NCI-H82 treated with DMSO at 0.1 percent for 48 hours (cell line): ENCODE measurements at regions not wholly inside any gene's neighbourhood (a gene's known extent, or its start where the extent isn't known, plus 50 kb on each side); places are given as distances from the start of the nearest gene placed in this dataset.
A peak's percentile ranks its signal among the peaks of the same experiment; 100 is the strongest.
"Not testable (repeated sequence)": the region's sequence is repeated elsewhere in the genome, so short reads cannot be mapped to it uniquely, and the experiment has no call there.

Experiments
- DNase-seq: peaks from one replicate; lab custom pipeline; 2025; ENCODE audit not compliant: unreplicated experiment; lab: John Stamatoyannopoulos, UW

GRCh38 chr3:33919312-33920120 lies 121.1 kb downstream of the PDCD6IP start:
- peak; percentile 7 for DNase-seq

- DNase-seq = no peak
These were observed 122.1 kb downstream of the PDCD6IP start for GRCh38 chr3:33920511-33920910.

GRCh38 chr3:33921608-33922007 lies 123.2 kb downstream of the PDCD6IP start:
- DNase-seq = no peak

DNA sequence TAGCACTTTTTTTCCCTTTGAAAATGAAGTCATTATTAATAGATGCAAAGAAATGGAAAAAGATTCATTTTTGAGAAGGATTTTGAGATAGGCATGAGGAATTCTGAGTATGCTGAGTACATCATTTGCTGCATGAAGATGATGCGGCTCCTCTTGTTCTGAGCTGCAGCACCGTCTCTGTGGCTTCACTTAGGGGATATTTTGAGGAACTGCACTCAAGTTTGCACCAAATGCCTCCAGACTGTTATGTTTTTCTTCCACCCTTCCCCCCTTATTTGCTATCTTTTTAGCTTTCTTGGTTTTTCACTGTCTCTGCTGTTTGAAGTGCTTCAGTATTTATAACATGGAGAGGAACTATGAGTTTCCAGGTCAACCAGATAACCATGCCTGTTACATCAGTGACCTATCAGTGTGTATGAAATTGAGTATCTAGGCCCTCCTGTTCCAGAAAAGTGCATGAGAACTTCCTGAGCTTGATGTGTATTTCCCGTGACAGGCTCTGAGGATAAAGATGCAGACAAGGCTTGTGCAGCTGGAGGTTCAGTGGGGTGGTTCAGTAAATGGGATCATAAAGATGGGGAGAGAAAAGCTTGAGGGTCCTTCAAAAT lies 128.7 kb downstream of the PDCD6IP start:
- no peak for DNase-seq

DNA sequence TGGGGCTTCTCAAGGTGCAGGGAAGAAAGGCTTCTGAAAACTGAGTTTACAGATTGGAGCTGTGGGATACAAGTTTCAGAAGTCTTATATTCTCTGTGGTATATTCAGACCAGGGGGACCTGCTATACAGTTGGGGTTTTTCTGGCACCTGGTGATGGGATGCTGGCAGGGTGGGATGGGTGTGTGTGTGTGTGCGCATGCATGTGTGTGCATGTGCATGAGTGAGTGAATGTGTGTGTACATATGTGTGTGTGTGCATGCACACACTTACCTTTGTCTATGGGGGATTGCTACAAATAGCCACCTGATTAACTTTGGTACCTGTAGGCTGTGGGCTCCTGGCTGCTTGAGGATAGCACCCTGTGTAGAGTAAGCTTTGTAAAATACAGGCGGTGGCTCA lies 131.4 kb downstream of the PDCD6IP start:
- no peak for DNase-seq

GRCh38 chr3:33931512-33931911 lies 133.1 kb downstream of the PDCD6IP start:
- DNase-seq = no peak

- DNase-seq = no peak
These were observed 133.8 kb downstream of the PDCD6IP start for GRCh38 chr3:33932010-33932764.

DNA sequence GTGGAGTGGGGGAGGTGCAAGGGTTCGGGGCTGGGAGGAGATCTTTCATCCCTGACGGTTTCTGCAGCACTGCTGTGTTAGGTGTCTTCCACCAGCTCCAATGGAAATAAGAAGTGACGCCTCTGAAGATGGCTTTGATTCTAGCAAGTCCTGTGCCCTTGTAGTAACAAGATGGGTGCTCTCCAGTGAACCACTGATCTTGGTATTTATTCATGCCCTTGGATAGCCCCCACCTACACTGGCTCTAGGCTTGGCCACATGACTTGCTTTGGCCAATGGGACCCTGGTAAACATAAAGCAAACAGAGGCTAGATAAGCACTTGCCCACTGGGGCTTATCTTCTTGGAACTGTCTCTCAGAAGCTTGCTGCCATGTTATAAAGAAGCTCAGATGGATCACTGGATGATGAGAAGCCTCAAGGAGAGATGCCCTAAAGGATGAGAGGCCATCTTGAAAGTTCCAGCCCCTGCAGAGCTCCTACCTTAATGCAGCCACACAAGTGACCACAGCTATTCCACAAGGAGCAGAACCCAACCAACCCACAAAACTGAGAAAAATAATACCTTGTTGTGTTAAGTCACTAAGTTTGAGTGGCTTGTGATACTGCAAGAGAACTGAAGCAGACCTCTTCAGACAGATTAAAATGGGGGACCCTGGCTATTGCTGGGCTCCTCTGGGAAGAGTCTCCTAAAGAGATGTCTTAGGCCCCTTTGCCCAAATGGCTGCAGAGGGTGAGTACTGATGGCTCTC lies 137.9 kb downstream of the PDCD6IP start:
- DNase-seq = no peak

DNA sequence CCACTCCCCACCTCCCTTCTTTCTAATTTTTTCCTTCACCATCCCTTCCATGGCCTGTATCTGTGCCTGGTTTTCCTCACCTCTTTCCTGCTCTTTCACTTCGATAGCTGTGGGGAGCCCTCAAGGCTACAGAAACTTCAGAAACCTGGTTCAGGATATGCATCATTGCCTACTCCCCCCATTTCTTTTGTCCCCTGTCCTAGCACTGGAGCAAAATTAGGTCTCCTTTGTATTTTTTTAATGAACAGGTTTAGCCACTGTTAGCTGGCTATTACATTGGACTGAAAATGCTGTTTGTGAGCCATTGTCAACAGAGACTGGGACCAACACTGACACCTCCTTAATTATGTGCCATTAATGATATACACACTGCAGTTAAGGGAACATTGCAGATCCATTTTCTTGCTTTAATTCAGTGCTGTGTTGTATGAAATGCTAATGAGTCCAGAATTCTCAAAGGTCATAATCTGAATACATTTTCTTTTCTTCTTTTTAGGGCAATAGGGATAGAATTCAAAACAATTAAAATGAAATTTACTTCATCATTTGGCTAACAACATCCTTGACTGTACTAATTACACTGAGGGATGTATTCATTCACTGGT lies 138.6 kb downstream of the PDCD6IP start:
- DNase-seq = no peak

- DNase-seq = no peak
These were observed 139.2 kb downstream of the PDCD6IP start for GRCh38 chr3:33937628-33938027.

GRCh38 chr3:33940149-33940548 lies 141.7 kb downstream of the PDCD6IP start:
- DNase-seq = no peak

GRCh38 chr3:33940736-33941135 lies 142.3 kb downstream of the PDCD6IP start:
- no peak for DNase-seq

DNA sequence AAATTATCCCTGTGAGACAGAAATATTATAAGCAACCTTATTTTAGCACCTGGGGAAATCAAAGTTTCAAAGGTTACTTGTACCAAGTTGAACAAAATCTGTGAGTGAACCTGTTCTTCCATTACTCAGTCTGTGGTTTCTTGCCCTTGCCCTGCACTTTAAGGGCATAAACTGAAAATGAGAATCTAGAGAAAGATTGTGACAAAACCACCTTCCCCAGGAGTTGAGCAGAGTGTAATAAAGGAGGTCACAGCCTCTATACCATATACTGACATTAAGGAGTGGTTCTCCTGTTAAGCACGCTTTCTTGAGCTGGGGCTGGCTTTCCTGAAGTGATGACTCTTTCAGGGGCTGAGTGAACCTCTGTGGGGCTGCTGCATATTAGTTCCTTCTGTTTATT lies 143.4 kb downstream of the PDCD6IP start:
- no peak for DNase-seq

- no peak for DNase-seq
These were observed 144.2 kb downstream of the PDCD6IP start for GRCh38 chr3:33942483-33943150.

GRCh38 chr3:33943277-33943676 lies 144.8 kb downstream of the PDCD6IP start:
- no peak for DNase-seq

DNA sequence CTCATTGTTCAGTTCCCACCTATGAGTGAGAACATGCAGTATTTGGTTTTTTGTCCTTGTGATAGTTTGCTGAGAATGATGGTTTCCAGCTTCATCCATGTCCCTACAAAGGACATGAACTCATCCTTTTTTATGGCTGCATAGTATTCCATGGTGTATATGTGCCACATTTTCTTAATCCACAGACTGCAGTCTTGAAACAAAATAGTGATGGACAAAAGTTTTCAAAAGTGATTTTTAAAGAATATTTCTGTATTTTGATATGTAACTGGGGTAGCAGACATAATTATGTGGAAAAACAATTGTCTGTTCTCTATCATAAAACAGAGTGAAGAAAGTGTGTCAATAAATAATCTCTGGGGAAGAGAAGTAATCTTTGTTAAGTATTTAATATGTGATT lies 148.2 kb downstream of the PDCD6IP start:
- DNase-seq = not testable (repeated sequence)

GRCh38 chr3:33947272-33948195 lies 149.1 kb downstream of the PDCD6IP start:
- no peak for DNase-seq

- no peak for DNase-seq
These were observed 150.6 kb downstream of the PDCD6IP start for GRCh38 chr3:33949074-33949473.

DNA sequence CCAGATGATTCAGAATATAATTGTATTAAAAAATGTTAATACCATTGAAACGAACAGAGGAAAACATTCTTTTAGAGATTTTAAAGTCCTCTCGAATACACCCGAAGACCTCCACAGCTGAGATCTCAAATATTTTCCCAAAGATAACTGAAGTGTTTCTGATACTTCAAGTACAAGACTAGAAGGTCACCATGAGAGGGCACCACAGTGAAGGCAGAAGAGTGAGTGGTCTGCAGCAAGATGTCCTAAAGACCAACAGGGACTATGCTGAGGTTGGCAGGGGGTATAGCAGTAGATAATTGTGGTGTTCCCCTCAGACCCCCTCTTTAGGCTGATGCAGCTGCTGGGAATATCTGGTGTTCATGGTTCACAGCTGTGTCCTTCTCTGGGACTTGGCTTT lies 156.5 kb downstream of the PDCD6IP start:
- DNase-seq = no peak
